Loucy (cell line): ENCODE measurements at regions not wholly inside any gene's neighbourhood (a gene's known extent, or its start where the extent isn't known, plus 50 kb on each side); places are given as distances from the start of the nearest gene placed in this dataset.

ENCODE experiments used
- H2AFZ ChIP-seq: fragments of 200-600 bp; sonication (generic); 2 replicates; pipeline ENCODE4 v1.6.0; 2016; ENCODE audit warnings: antibody characterized with exemption, mild to moderate bottlenecking, low read length, moderate library complexity
- H3F3A ChIP-seq: fragments of 200-600 bp; 2 replicates; pipeline ENCODE4 v1.6.0; 2016; ENCODE audit warnings: antibody characterized with exemption, low read depth, mild to moderate bottlenecking
- H3K27me3 ChIP-seq: fragments of 200-600 bp; sonication (generic); 2 replicates; pipeline ENCODE4 v1.6.1; 2014; ENCODE audit warnings: low read length, mild to moderate bottlenecking; ENCODE audit not compliant: insufficient read depth, poor library complexity, severe bottlenecking
- H3K36me3 ChIP-seq: fragments of 200-600 bp; sonication (generic); 2 replicates; pipeline ENCODE4 v1.6.1; 2016; ENCODE audit warnings: low read length; ENCODE audit not compliant: insufficient read depth
- H3K4me1 ChIP-seq: fragments of 200-600 bp; sonication (generic); 2 replicates; pipeline ENCODE4 v1.5.1; 2014; ENCODE audit warnings: low read length, mild to moderate bottlenecking; ENCODE audit not compliant: insufficient read depth, poor library complexity, severe bottlenecking
- H3K4me2 ChIP-seq: fragments of 200-600 bp; sonication (generic); 2 replicates; pipeline ENCODE4 v1.6.0; 2014; ENCODE audit warnings: antibody characterized with exemption, low read length, low read depth, mild to moderate bottlenecking; ENCODE audit not compliant: poor library complexity, severe bottlenecking
- H3K4me3 ChIP-seq: fragments of 200-600 bp; sonication (generic); 2 replicates; pipeline ENCODE4 v1.5.1; 2014; ENCODE audit warnings: low read length, mild to moderate bottlenecking, mixed read lengths; ENCODE audit not compliant: poor library complexity, severe bottlenecking
- H3K79me2 ChIP-seq: fragments of 200-600 bp; sonication (generic); 2 replicates; pipeline ENCODE4 v1.6.1; 2014; ENCODE audit warnings: low read length; ENCODE audit not compliant: insufficient read depth
- H3K9ac ChIP-seq: fragments of 200-600 bp; sonication (generic); 2 replicates; pipeline ENCODE4 v1.6.0; 2014; ENCODE audit warnings: mild to moderate bottlenecking, low read depth, low read length, moderate library complexity; ENCODE audit not compliant: poor library complexity, severe bottlenecking
- H3K9me2 ChIP-seq: fragments of 200-600 bp; sonication (generic); replicated peaks from 2 replicates; pipeline ENCODE4 v1.6.1; 2016; ENCODE audit warnings: low read depth, low read length, mixed read lengths
- H3K9me3 ChIP-seq: fragments of 200-600 bp; sonication (generic); 2 replicates; pipeline ENCODE4 v1.6.1; 2014; ENCODE audit warnings: mild to moderate bottlenecking, antibody characterized with exemption, low read length, low read depth; ENCODE audit not compliant: insufficient read depth
- H4K20me1 ChIP-seq: fragments of 200-600 bp; sonication (generic); 2 replicates; pipeline ENCODE4 v1.6.0; 2014; ENCODE audit warnings: antibody characterized with exemption, low read length, mild to moderate bottlenecking; ENCODE audit not compliant: insufficient read depth, poor library complexity, severe bottlenecking
- EZH2phosphoT487 ChIP-seq: fragments of 200-600 bp; IDR thresholded peaks from 2 replicates; pipeline ENCODE4 v1.6.1; 2018; ENCODE audit warnings: antibody characterized with exemption, mild to moderate bottlenecking, moderate library complexity, borderline replicate concordance
- TF ChIP-seq, protein P1 (sequence below): fragments of 200-600 bp; sonication (generic); conservative IDR thresholded peaks from 2 replicates; pipeline ENCODE4 v1.5.1; 2014; ENCODE audit warnings: mild to moderate bottlenecking, antibody characterized with exemption, low read length

DNA sequence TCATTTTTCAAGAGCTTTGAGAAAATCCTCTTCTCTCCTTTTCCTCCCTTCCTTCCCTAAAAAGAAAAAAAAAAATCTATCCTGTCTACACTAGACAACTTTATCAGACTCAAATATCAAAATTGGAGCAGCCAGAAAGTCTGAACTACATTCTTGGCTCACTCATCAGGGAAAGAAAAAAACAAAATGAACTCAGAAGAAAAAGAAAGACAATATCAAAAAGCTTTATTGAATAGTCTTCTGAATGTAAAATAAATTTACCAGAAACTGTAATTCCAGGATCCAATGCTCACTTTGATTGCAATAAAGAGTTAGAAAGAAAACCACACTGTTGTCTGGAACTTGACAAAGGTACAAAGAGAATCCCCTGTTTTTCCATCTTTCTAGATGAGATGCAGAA lies 507.2 kb upstream of the MPDZ start:
- no peaks in the 10 kb centered on the region for H3F3A ChIP-seq
- H3K9ac ChIP-seq = no peak overlapping the region
- H2AFZ ChIP-seq = no peak overlapping the region

DNA sequence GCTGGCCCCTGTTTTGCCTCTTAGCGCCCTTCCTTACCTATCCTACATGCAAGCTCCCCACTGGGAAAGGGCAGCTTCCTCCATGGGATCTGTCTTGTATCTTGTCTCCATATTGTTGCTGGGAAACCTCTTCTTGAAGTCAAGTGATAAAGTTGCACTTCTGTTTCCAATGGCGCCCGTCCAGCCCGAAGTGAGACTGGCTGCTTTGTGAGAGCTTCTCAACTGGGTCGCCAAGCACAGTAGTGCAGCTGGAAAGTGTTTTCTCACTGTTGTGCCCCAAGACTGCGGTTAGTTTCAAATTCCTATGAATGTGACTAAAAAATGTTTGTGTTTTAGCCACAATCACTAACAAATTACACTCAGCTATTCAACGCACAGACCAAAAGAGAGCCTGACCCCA lies 506.6 kb upstream of the MPDZ start:
- Histone ChIP-seq H3K4me1 (no peaks in the 10 kb centered on the region), H2AFZ (no peak overlapping the region), H3K27me3 (no peaks in the 10 kb centered on the region), H3K79me2 (no peaks in the 10 kb centered on the region), H3K4me3 (no peak overlapping the region), H3K9ac (no peak overlapping the region), H3K9me3 (no peaks in the 10 kb centered on the region), H3K4me2 (no peak overlapping the region), H4K20me1 (no peaks in the 10 kb centered on the region), H3K36me3 (no peaks in the 10 kb centered on the region), H3F3A (no peaks in the 10 kb centered on the region), H3K9me2 (no peaks in the 10 kb centered on the region)
- no peak for TF ChIP-seq EZH2phosphoT487
- TF ChIP-seq, protein P1, sequence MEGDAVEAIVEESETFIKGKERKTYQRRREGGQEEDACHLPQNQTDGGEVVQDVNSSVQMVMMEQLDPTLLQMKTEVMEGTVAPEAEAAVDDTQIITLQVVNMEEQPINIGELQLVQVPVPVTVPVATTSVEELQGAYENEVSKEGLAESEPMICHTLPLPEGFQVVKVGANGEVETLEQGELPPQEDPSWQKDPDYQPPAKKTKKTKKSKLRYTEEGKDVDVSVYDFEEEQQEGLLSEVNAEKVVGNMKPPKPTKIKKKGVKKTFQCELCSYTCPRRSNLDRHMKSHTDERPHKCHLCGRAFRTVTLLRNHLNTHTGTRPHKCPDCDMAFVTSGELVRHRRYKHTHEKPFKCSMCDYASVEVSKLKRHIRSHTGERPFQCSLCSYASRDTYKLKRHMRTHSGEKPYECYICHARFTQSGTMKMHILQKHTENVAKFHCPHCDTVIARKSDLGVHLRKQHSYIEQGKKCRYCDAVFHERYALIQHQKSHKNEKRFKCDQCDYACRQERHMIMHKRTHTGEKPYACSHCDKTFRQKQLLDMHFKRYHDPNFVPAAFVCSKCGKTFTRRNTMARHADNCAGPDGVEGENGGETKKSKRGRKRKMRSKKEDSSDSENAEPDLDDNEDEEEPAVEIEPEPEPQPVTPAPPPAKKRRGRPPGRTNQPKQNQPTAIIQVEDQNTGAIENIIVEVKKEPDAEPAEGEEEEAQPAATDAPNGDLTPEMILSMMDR = no peak

More for the DNA sequence above, 507.2 kb upstream of the MPDZ start:
- Histone ChIP-seq H3K9me3 (no peaks in the 10 kb centered on the region), H3K4me1 (no peaks in the 10 kb centered on the region), H3K27me3 (no peaks in the 10 kb centered on the region), H3K9me2 (no peaks in the 10 kb centered on the region), H3K4me3 (no peak overlapping the region), H3K4me2 (no peak overlapping the region), H4K20me1 (no peaks in the 10 kb centered on the region), H3K79me2 (no peaks in the 10 kb centered on the region), H3K36me3 (no peaks in the 10 kb centered on the region)
- no peak for TF ChIP-seq EZH2phosphoT487
- TF ChIP-seq, protein P1 = no peak

DNA sequence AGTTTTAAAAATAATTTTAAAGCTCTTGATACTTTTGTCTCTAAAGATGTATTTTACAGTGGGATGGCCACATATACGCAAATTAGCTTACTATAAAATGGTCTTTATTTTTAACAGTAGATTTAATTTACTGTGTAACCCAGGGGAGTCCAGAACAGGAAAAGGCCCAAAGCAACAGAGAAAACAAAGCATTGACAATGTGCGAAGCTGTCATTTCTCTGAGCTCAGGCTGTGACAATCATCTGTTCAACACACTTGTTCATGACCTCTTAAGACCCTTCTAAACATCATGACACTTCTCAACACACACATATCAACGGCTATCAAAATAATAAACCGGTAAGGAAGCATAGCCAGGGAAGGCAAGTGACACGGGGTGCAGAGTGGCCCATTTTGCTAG lies 499.6 kb upstream of the MPDZ start:
- TF ChIP-seq, protein P1 = no peak
- TF ChIP-seq EZH2phosphoT487 = no peak
- no peaks in the 10 kb centered on the region for H3K79me2 ChIP-seq
- H3K9me3 ChIP-seq = no peaks in the 10 kb centered on the region

More for the DNA sequence above, 499.6 kb upstream of the MPDZ start:
- Histone ChIP-seq H3K9me2 (no peaks in the 10 kb centered on the region), H3K9ac (no peak overlapping the region), H3K27me3 (no peaks in the 10 kb centered on the region), H3K4me1 (no peaks in the 10 kb centered on the region), H3K36me3 (no peaks in the 10 kb centered on the region), H3K4me3 (no peak overlapping the region), H2AFZ (no peak overlapping the region), H4K20me1 (no peaks in the 10 kb centered on the region), H3K4me2 (no peak overlapping the region), H3F3A (no peaks in the 10 kb centered on the region)
